Thyroid gland (tissue), 4 donors: ENCODE measurements at regions not wholly inside any gene's neighbourhood (a gene's known extent, or its start where the extent isn't known, plus 50 kb on each side); places are given as distances from the start of the nearest gene placed in this dataset.

Experiments used
- POLR2A ChIP-seq, 2 donors: fragments of 450-650 bp; IDR thresholded peaks; one replicate each; pipeline ENCODE4 v1.6.1; 2017; ENCODE audit warnings: antibody characterized with exemption in 2 of 2, mild to moderate bottlenecking in 2 of 2, moderate library complexity in 1 of 2
- TF ChIP-seq, protein P1 (sequence below), 6 experiments: fragments of 200-600 bp in 3 of 6; fragments of 450-650 bp in 3 of 6; sonication (generic) in 3 of 6; IDR thresholded peaks; one replicate each; pipeline ENCODE4 v1.5.1; 2016 to 2019; ENCODE audit warnings: antibody characterized with exemption in 6 of 6, mild to moderate bottlenecking in 2 of 6, inconsistent platforms in 1 of 6, moderate library complexity in 1 of 6

DNA sequence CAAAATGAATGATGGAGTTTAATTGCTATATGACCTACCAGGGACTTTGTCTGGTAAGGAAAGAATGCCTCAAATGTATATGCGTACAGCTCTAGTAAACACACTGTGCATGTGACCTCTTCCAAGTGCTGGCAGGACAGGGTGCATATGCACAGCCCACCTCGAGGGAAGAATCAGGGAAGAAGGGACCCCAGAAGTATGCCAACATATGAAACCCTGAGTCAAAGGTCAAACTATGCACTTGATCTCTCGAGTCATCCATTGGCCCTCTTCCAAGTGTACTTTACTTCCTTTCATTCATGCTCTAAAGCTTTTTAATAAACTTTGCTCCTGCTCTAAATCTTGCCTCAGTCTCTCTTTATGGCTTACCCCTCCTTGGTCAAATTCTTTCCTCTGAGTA, 804.6 kb upstream of the COX7C start:
- TF ChIP-seq, protein P1, sequence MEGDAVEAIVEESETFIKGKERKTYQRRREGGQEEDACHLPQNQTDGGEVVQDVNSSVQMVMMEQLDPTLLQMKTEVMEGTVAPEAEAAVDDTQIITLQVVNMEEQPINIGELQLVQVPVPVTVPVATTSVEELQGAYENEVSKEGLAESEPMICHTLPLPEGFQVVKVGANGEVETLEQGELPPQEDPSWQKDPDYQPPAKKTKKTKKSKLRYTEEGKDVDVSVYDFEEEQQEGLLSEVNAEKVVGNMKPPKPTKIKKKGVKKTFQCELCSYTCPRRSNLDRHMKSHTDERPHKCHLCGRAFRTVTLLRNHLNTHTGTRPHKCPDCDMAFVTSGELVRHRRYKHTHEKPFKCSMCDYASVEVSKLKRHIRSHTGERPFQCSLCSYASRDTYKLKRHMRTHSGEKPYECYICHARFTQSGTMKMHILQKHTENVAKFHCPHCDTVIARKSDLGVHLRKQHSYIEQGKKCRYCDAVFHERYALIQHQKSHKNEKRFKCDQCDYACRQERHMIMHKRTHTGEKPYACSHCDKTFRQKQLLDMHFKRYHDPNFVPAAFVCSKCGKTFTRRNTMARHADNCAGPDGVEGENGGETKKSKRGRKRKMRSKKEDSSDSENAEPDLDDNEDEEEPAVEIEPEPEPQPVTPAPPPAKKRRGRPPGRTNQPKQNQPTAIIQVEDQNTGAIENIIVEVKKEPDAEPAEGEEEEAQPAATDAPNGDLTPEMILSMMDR (IDR thresholded peaks at IDR 0.05), result no peak
- TF ChIP-seq POLR2A (IDR thresholded peaks at IDR 0.05), result no peak
